IPS-18c (cell line): ENCODE measurements at regions not wholly inside any gene's neighbourhood (a gene's known extent, or its start where the extent isn't known, plus 50 kb on each side); places are given as distances from the start of the nearest gene placed in this dataset.
"Not testable (repeated sequence)": the region's sequence is repeated elsewhere in the genome, so short reads cannot be mapped to it uniquely, and the experiment has no call there.

ENCODE experiments used
- H3K4me3 ChIP-seq: 2 replicates; pipeline ENCODE4 v1.7.0; 2013; ENCODE audit warnings: low read depth, mild to moderate bottlenecking, low read length, moderate library complexity; ENCODE audit not compliant: insufficient read depth
- H3K9me3 ChIP-seq: one replicate; pipeline ENCODE4 v1.6.1; 2013; ENCODE audit warnings: mild to moderate bottlenecking, low read length, moderate library complexity; ENCODE audit not compliant: control insufficient read depth, insufficient read depth

- no peak overlapping the region for H3K4me3 ChIP-seq
- no peaks in the 10 kb centered on the region for H3K9me3 ChIP-seq
Measured at GRCh38 chr4:92232566-92232965, 71.2 kb upstream of the GRID2 start.

GRCh38 chr4:92234393-92235176, 69.2 kb upstream of the GRID2 start:
- Histone ChIP-seq H3K9me3 (no peaks in the 10 kb centered on the region), H3K4me3 (no peak overlapping the region)

- no peaks in the 10 kb centered on the region for H3K9me3 ChIP-seq
- no peak overlapping the region for H3K4me3 ChIP-seq
Measured at GRCh38 chr4:92235731-92236130, 68.0 kb upstream of the GRID2 start.

- H3K9me3 ChIP-seq, result no peaks in the 10 kb centered on the region
- H3K4me3 ChIP-seq, result no peak overlapping the region
Measured at GRCh38 chr4:92236877-92237276, 66.9 kb upstream of the GRID2 start.

- H3K4me3 ChIP-seq, result no peak overlapping the region
- no peaks in the 10 kb centered on the region for H3K9me3 ChIP-seq
Measured at GRCh38 chr4:92237559-92237958, 66.2 kb upstream of the GRID2 start.

GRCh38 chr4:92241094-92241493, 62.7 kb upstream of the GRID2 start:
- H3K4me3 ChIP-seq, result no peak overlapping the region

GRCh38 chr4:92246384-92246783, 57.4 kb upstream of the GRID2 start:
- H3K4me3 ChIP-seq, result no peak overlapping the region
- H3K9me3 ChIP-seq, result no peaks in the 10 kb centered on the region

More at GRCh38 chr4:92241094-92241493, 62.7 kb upstream of the GRID2 start:
- H3K9me3 ChIP-seq, result no peaks in the 10 kb centered on the region

GRCh38 chr4:92249541-92249940, 54.2 kb upstream of the GRID2 start:
- Histone ChIP-seq H3K4me3 (no peak overlapping the region), H3K9me3 (peaks cover 11% of the 10 kb centered on the region)

GRCh38 chr4:92251711-92252110, 52.1 kb upstream of the GRID2 start:
- Histone ChIP-seq H3K9me3 (peaks cover 14% of the 10 kb centered on the region), H3K4me3 (no peak overlapping the region)

- peaks cover 14% of the 10 kb centered on the region for H3K9me3 ChIP-seq
- not testable (repeated sequence) for H3K4me3 ChIP-seq
Measured at GRCh38 chr4:92252358-92252757, 51.4 kb upstream of the GRID2 start.

GRCh38 chr4:92252846-92253245, 50.9 kb upstream of the GRID2 start:
- no peak overlapping the region for H3K4me3 ChIP-seq
- peaks cover 14% of the 10 kb centered on the region for H3K9me3 ChIP-seq

- Histone ChIP-seq H3K4me3 (no peak overlapping the region), H3K9me3 (peaks cover 14% of the 10 kb centered on the region)
Measured at GRCh38 chr4:92253550-92253949, 50.2 kb upstream of the GRID2 start.
